Testis (tissue), 2 donors: ENCODE measurements at regions not wholly inside any gene's neighbourhood (a gene's known extent, or its start where the extent isn't known, plus 50 kb on each side); places are given as distances from the start of the nearest gene placed in this dataset.

Experiments used
- CTCF ChIP-seq, 3 experiments: fragments of 450-650 bp in 2 of 3; fragments of 200-600 bp in 1 of 3; sonication (generic) in 1 of 3; IDR thresholded peaks; one replicate each; pipeline ENCODE4 v1.5.1; 2016 to 2019; ENCODE audit warnings: antibody characterized with exemption in 3 of 3, mild to moderate bottlenecking in 2 of 3, moderate library complexity in 1 of 3
- POLR2A ChIP-seq: fragments of 450-650 bp; IDR thresholded peaks from one replicate; pipeline ENCODE4 v1.6.1; 2017; ENCODE audit warnings: antibody characterized with exemption, mild to moderate bottlenecking, moderate library complexity

- TF ChIP-seq POLR2A (no peak), CTCF (IDR thresholded peaks at IDR 0.05) (no peak)
Observed at GRCh38 chr1:30485072-30485471, 238.3 kb downstream of the MATN1 start.
